ENCODE measurements at regions not wholly inside any gene's neighbourhood (a gene's known extent, or its start where the extent isn't known, plus 50 kb on each side); places are given as distances from the start of the nearest gene placed in this dataset.

- TF ChIP-seq SUZ12 (IDR thresholded peaks at IDR 0.05; ENCODE audit: extremely low read depth, insufficient read depth, insufficient read length) (no peak), ZNF274 (IDR thresholded peaks at IDR 0.05; ENCODE audit: low read depth, low read length) (no peak), YY1 (IDR thresholded peaks at IDR 0.05; ENCODE audit: insufficient read depth, insufficient read length) (no peak)
- no peaks in the 10 kb centered on the region for H3K27me3 ChIP-seq (ENCODE audit: insufficient read depth, insufficient read length)
- no peak overlapping the region for H3K9ac ChIP-seq (ENCODE audit: insufficient read length, low read depth)
- no peaks in the 10 kb centered on the region for H3K36me3 ChIP-seq (ENCODE audit: insufficient read depth, insufficient read length, low read length)
- no peak for DNase-seq (ENCODE audit: low read depth, low spot score)
- no peaks in the 10 kb centered on the region for H3K4me1 ChIP-seq (ENCODE audit: insufficient read depth, insufficient read length)
- H3K9me3 ChIP-seq (ENCODE audit: insufficient read depth, low read length), result no peaks in the 10 kb centered on the region
- no peak overlapping the region for H3K4me3 ChIP-seq (ENCODE audit: insufficient read length, low read depth)
Observed at GRCh38 chr1:80818211-80818610, 982.5 kb upstream of the ADGRL2 start.

GRCh38 chr1:80807981-80808380 is 992.8 kb upstream of the ADGRL2 start:
- no peaks in the 10 kb centered on the region for H3K9me3 ChIP-seq (ENCODE audit: insufficient read depth, low read length)
- H3K4me3 ChIP-seq (ENCODE audit: insufficient read length, low read depth), result no peak overlapping the region
- no peaks in the 10 kb centered on the region for H3K27me3 ChIP-seq (ENCODE audit: insufficient read depth, insufficient read length)
- no peak overlapping the region for H3K9ac ChIP-seq (ENCODE audit: insufficient read length, low read depth)
- H3K4me1 ChIP-seq (ENCODE audit: insufficient read depth, insufficient read length), result no peaks in the 10 kb centered on the region
- TF ChIP-seq SUZ12 (IDR thresholded peaks at IDR 0.05; ENCODE audit: extremely low read depth, insufficient read depth, insufficient read length) (no peak), ZNF274 (IDR thresholded peaks at IDR 0.05; ENCODE audit: low read depth, low read length) (no peak), YY1 (IDR thresholded peaks at IDR 0.05; ENCODE audit: insufficient read depth, insufficient read length) (no peak)
- DNase-seq (ENCODE audit: low read depth, low spot score), result no peak
- H3K36me3 ChIP-seq (ENCODE audit: insufficient read depth, insufficient read length, low read length), result no peaks in the 10 kb centered on the region

DNA sequence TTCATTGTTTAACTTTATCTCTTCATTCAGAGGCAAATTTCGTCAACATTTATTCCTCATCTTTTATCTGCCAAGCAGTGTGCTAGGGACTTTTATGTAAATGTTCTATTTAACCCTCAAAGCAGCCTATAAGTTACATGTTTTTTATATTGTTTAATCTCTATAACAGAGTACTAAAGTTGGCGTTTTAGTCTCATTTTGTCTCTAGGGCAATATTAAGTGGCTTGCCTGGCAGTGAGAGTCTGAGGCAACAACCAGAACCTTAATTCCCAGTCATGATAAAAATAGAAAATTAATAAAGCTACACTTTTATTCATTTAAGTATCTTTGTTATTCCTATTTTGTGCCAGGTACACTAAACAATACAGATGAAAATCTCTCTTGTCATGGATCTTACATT is 994.3 kb upstream of the ADGRL2 start:
- H3K27me3 ChIP-seq (ENCODE audit: insufficient read depth, insufficient read length), result no peaks in the 10 kb centered on the region
- no peak for DNase-seq (ENCODE audit: low read depth, low spot score)
- no peaks in the 10 kb centered on the region for H3K36me3 ChIP-seq (ENCODE audit: insufficient read depth, insufficient read length, low read length)
- TF ChIP-seq ZNF274 (IDR thresholded peaks at IDR 0.05; ENCODE audit: low read depth, low read length) (no peak), SUZ12 (IDR thresholded peaks at IDR 0.05; ENCODE audit: extremely low read depth, insufficient read depth, insufficient read length) (no peak), YY1 (IDR thresholded peaks at IDR 0.05; ENCODE audit: insufficient read depth, insufficient read length) (no peak)
- no peak overlapping the region for H3K9ac ChIP-seq (ENCODE audit: insufficient read length, low read depth)
- no peaks in the 10 kb centered on the region for H3K9me3 ChIP-seq (ENCODE audit: insufficient read depth, low read length)
- H3K4me1 ChIP-seq (ENCODE audit: insufficient read depth, insufficient read length), result no peaks in the 10 kb centered on the region
- H3K4me3 ChIP-seq (ENCODE audit: insufficient read length, low read depth), result no peak overlapping the region

GRCh38 chr1:80801695-80802094 is 999.0 kb upstream of the ADGRL2 start:
- no peak overlapping the region for H3K9ac ChIP-seq (ENCODE audit: insufficient read length, low read depth)
- no peak overlapping the region for H3K4me3 ChIP-seq (ENCODE audit: insufficient read length, low read depth)
- H3K4me1 ChIP-seq (ENCODE audit: insufficient read depth, insufficient read length), result no peaks in the 10 kb centered on the region
- no peaks in the 10 kb centered on the region for H3K27me3 ChIP-seq (ENCODE audit: insufficient read depth, insufficient read length)
- TF ChIP-seq ZNF274 (IDR thresholded peaks at IDR 0.05; ENCODE audit: low read depth, low read length), result no peak
- TF ChIP-seq SUZ12 (IDR thresholded peaks at IDR 0.05; ENCODE audit: extremely low read depth, insufficient read depth, insufficient read length), result no peak
- no peak for TF ChIP-seq YY1 (IDR thresholded peaks at IDR 0.05; ENCODE audit: insufficient read depth, insufficient read length)
- H3K9me3 ChIP-seq (ENCODE audit: insufficient read depth, low read length), result no peaks in the 10 kb centered on the region
- H3K36me3 ChIP-seq (ENCODE audit: insufficient read depth, insufficient read length, low read length), result no peaks in the 10 kb centered on the region
- no peak for DNase-seq (ENCODE audit: low read depth, low spot score)

DNA sequence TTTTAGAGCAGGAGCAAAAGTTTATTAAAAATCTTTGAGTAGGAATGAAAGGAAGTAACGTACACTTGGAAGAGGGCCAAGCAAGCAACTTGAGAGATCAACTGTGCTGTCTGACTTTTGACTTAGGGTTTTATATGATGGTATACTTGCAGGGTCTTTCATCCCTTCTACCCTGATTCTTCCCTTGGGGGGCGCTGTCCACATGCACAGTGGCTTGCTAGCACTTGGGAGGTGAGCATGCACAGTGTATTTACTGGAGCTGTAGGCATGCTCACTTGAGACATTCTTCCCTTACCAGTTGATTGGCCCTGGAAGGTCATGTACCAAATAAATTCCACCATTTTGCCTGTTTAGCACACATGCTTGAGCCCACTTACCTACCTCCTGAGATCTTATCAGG is 1001.3 kb upstream of the ADGRL2 start:
- H3K36me3 ChIP-seq (ENCODE audit: insufficient read depth, insufficient read length, low read length), result no peaks in the 10 kb centered on the region
- no peaks in the 10 kb centered on the region for H3K9me3 ChIP-seq (ENCODE audit: insufficient read depth, low read length)
- H3K4me3 ChIP-seq (ENCODE audit: insufficient read length, low read depth), result no peak overlapping the region
- TF ChIP-seq YY1 (IDR thresholded peaks at IDR 0.05; ENCODE audit: insufficient read depth, insufficient read length), result no peak
- TF ChIP-seq SUZ12 (IDR thresholded peaks at IDR 0.05; ENCODE audit: extremely low read depth, insufficient read depth, insufficient read length), result no peak
- no peak for TF ChIP-seq ZNF274 (IDR thresholded peaks at IDR 0.05; ENCODE audit: low read depth, low read length)
- no peak overlapping the region for H3K9ac ChIP-seq (ENCODE audit: insufficient read length, low read depth)
- H3K4me1 ChIP-seq (ENCODE audit: insufficient read depth, insufficient read length), result no peaks in the 10 kb centered on the region
- H3K27me3 ChIP-seq (ENCODE audit: insufficient read depth, insufficient read length), result no peaks in the 10 kb centered on the region
- DNase-seq (ENCODE audit: low read depth, low spot score), result peak; percentile 44

- H3K4me1 ChIP-seq (ENCODE audit: insufficient read depth, insufficient read length), result peaks cover 6% of the 10 kb centered on the region
- no peak overlapping the region for H3K4me3 ChIP-seq (ENCODE audit: insufficient read length, low read depth)
- no peak overlapping the region for H3K9ac ChIP-seq (ENCODE audit: insufficient read length, low read depth)
- H3K9me3 ChIP-seq (ENCODE audit: insufficient read depth, low read length), result no peaks in the 10 kb centered on the region; the same call in 1 of the 2 replicates
- TF ChIP-seq YY1 (IDR thresholded peaks at IDR 0.05; ENCODE audit: insufficient read depth, insufficient read length) (no peak), ZNF274 (IDR thresholded peaks at IDR 0.05; ENCODE audit: low read depth, low read length) (no peak), SUZ12 (IDR thresholded peaks at IDR 0.05; ENCODE audit: extremely low read depth, insufficient read depth, insufficient read length) (no peak)
- no peak for DNase-seq (ENCODE audit: low read depth, low spot score)
- no peaks in the 10 kb centered on the region for H3K36me3 ChIP-seq (ENCODE audit: insufficient read depth, insufficient read length, low read length)
- H3K27me3 ChIP-seq (ENCODE audit: insufficient read depth, insufficient read length), result no peaks in the 10 kb centered on the region
Observed at GRCh38 chr1:80779275-80779674, 1021.5 kb upstream of the ADGRL2 start.

DNA sequence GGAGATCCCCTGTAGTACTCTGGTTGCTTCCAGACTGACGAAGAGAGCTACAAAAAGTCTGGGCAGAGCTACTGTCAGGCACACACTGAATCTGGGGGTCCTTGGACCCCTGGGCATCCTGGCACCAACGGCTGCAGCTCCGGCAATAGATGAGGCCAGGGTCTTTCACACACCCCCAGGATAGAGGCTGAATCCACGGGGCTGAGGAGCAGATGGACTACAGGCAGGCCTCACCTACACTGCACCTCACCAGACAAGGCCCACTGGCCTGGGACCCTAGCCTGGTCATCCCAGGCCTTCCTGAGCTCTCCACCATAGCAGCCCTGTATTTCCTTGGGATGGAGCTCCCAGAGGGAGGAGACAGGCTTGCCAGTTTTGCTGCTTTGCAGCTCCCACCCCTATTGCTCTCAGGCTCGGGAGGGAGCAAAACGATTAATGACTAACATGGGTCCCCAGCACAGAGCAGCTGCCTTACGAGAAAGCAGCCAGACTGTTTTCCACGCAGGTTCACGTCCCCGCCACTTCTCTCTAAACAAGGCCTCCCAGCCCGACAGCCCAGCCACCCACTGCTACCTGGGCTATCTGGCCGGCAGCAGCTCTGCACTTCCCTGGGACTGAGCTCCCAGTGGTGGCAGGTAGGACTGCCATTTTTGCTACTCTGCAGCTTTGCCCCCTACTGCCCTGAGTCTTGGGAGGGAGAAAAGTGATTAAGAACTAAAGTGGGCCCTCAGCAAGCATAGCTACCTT is 1022.5 kb upstream of the ADGRL2 start:
- no peak overlapping the region for H3K9ac ChIP-seq (ENCODE audit: insufficient read length, low read depth)
- no peaks in the 10 kb centered on the region for H3K36me3 ChIP-seq (ENCODE audit: insufficient read depth, insufficient read length, low read length)
- H3K27me3 ChIP-seq (ENCODE audit: insufficient read depth, insufficient read length), result no peaks in the 10 kb centered on the region
- H3K9me3 ChIP-seq (ENCODE audit: insufficient read depth, low read length), result no peaks in the 10 kb centered on the region
- no peak for DNase-seq (ENCODE audit: low read depth, low spot score)
- TF ChIP-seq ZNF274 (IDR thresholded peaks at IDR 0.05; ENCODE audit: low read depth, low read length), result no peak
- no peak for TF ChIP-seq SUZ12 (IDR thresholded peaks at IDR 0.05; ENCODE audit: extremely low read depth, insufficient read depth, insufficient read length)
- no peak for TF ChIP-seq YY1 (IDR thresholded peaks at IDR 0.05; ENCODE audit: insufficient read depth, insufficient read length)
- peaks cover 6% of the 10 kb centered on the region for H3K4me1 ChIP-seq (ENCODE audit: insufficient read depth, insufficient read length)
- no peak overlapping the region for H3K4me3 ChIP-seq (ENCODE audit: insufficient read length, low read depth)
